LoVo (cell line): ENCODE measurements at regions not wholly inside any gene's neighbourhood (a gene's known extent, or its start where the extent isn't known, plus 50 kb on each side); places are given as distances from the start of the nearest gene placed in this dataset.

Experiments
- DNase-seq: peaks from one replicate; pipeline ENCODE4 v3.0.0-alpha.2; 2016; ENCODE audit warnings: low spot score

DNA sequence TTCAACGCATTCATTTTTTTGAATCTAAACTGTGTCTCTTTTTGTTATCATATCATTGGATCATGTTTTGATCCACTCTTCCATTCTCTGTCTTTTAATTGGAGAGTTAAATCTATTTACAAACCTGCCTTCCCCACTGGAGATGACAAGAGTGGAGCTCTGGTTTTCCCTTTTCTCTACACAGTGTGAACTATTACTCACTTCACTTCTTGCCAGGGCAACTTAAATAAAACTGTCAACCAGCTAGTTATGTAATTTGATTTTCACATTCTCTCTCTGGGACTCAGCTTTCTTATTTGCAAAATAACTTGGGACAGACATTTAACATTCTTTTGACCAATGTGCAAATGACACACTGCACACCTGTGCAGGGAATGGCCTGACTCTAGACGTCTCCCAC lies 230.8 kb upstream of the CST7 start:
- DNase-seq, result no peak

DNA sequence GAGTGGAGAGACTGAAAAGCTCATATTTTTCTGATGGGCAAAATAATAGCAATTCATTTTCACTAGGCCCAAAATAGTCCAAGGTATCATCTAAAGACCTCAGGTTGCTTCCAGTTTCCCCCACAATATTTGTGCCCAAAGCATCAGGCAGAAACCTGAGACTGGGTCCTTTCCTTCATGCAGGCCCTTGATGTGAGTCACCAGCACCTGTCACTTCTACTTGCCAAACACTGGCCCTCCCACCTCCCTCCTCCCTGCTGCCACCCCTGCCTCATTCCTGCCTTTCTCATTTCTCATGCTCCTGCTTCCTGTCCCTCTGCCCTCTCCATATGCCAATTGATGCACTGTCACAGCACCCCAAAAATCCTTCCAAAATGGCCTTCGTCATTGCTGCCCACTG lies 230.4 kb upstream of the CST7 start:
- no peak for DNase-seq

DNA sequence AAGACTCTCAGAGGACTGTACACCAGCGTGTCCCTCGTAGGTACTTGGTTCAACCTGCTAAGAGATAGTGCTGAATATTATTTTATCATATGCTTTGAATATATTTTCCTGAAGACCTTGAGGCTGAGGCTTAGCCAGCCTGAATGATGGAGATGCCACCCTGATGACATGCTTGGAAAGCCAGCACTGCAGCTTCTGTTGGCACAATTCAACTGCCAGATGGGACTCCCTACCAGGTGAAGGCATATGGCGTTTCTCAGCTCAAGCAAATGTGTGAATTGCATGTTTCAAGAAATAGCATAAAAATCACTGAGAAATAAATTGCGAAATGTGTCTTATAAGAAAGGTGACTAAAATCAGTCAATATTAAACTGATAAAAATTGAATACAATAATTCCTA lies 228.1 kb upstream of the CST7 start:
- DNase-seq, result no peak

DNA sequence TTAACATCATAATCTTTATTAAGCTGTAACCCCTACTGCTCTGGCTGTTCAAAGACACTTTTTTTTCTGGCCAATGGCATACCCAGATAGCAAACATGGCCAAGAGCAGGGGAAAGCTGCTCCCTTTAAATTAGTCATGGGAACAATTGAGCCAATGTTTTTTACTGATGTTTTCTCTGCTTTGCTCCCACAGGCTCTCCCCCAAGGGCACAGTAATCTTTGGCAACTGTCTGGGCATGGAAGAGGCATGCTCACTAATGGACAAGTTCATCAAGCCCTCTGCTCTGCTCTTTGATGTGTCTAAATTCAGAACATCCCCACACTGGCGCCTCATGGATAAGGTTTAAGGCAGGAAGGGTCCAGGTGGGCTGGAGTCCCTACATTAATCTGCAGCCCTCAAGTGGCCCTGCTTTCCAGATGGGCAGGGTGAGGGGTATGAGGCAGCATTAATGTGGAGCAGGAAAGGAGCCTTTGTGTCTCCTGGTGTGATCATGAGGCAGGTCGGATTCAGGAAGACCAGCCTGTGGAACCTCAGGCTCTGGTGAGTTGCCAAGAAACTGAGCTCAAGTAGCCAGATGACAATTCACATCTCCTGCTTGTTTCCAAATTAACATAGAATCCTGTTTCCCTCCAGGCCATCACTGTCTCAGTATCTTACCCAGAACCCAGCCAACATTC lies 227.0 kb upstream of the CST7 start:
- DNase-seq, result no peak

DNA sequence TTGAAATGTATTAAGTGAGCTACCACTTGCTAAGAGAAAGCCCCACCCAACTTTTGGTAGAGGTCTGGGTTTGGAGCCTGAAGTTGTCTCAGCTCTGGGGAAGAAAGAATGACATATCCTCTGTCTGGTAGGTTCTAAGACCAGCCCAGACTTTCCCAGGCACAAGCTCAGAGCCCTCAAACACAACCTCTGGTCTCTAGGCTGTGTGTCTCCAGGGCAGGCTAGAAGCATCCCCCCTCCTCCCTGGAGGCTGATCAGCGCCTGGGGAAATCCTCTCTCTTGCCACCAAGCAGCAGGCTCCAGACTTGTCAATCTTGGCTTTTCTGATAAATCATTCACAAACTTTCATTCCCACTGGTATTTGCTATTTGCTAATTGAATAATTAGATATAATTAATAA lies 226.5 kb upstream of the CST7 start:
- DNase-seq, result no peak

DNA sequence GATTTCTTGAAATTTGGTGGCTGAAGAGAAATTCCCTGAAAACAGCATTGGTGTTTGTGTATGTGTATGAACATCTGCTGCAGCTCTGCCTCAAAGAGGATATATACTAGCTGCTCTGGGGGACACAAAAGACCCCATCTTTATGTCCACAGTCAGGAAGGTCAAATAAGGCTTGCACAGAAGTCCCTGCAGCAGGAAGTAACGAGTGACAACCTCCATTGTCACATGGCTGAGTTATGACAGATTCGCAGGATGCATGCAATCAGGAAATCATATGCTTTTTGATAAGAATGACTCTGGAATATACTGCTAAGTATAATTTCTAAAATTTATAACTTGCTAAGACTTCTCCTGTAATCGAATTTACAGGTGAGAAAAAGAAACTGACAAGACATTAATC lies 225.9 kb upstream of the CST7 start:
- DNase-seq, result no peak

DNA sequence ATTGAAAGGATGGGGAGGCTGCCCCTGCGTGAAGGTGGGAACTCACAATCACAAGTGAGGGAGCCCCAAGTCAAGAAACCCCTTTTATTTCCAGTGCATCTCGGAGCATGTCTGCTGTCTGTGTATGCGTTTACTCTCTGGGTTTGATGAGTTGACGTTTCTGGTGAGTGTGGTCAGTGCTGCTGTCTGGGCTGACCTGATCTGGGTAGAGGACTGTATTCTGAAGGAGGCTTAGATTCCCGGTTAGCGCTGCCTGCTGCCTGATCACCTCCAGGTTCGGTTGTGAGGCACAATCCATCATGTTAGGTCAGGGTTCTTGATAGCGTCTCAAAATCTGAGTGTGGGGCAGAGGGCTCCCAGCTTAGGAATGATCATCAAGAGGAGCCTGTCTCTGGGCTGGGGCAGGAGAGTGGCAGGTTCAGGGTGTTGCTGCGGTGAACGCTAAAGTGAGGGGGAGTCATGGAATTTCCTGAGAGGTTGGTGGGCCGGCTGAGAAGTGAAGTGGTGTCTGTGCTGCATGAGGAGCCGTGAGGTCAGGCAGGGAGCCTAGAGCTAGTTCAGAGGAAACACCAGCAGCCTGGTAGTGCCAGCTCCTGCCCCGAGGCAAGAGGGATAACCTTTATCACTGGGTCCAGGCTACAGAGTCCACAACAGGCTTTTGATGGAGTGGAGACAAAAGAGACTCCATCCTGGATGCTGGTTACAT lies 225.3 kb upstream of the CST7 start:
- no peak for DNase-seq

DNA sequence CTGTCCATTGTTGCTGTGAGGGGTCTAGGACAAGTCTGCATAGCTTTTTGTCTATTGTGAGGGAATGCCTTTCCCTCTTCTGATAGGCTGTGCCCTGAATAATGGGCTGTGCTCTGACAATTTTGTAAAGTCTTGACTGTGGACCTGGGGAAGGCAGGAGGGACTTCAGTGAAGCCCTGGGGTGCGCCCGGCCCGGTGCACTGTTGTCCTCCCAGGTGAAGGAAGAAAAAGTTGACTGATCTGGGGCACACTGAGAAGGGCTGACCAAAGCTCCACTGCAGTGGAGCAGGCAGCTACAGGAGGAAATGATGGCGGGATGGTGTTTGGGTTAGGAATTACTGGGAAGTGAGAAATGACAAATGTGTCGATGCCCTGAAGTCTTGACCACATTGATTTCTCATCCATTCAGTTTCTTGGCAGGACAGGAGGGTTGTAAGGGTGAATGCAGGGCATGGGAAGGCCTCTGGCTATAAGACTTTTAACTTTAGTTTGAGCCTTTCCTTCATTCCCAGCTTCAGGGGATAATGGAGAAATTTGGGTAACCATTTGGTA lies 224.0 kb upstream of the CST7 start:
- no peak for DNase-seq

DNA sequence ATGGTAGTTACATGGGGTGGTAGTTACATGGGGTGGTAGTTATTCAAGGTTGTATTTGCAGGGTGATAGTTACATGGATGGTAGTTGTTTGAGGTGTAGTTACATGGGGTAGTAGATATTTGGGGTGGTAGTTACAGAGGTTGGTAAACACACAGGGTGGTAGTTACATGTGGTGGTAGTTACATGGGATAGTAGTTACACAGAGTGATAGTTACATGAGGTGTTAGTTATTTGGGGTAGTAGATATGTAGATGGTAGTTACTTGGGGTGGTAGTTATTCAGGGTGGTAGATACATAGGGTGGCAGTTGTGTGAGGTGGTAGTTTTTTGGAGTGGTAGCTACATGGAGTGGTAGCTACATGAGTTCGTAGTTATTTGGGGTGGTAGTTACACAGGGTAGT lies 221.3 kb upstream of the CST7 start:
- DNase-seq, result no peak

DNA sequence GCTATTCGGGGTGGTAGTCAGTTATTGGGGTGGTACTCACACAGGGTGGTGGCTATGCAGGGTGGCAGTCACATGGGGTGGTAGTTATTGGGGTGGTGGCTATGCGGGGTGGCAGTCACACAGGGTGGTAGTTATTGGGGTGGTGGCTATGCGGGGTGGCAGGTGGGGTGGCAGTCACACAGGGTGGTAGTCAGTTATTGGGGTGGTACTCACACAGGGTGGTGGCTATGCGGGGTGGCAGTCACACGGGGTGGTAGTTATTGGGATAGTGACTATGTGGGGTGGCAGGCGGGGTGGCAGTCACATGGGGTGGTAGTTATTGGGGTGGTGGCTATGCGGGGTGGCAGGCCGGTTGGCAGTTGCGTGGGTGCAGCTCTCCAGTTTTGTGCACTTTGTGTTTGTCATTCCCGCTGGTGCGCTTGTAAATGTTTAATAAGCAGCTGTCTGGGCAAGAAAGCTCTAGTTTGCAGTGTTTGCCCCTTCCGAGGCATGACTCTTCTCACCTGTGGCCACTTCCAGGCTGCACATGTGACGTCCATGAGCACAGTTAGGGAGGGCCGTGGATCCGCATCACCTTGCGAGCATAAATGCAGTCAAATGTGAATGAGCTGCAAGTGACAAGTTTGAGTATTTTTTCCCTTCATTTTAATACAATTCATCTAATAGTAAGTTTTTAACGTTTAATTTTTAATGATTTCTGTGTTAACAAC lies 219.0 kb upstream of the CST7 start:
- DNase-seq, result no peak

DNA sequence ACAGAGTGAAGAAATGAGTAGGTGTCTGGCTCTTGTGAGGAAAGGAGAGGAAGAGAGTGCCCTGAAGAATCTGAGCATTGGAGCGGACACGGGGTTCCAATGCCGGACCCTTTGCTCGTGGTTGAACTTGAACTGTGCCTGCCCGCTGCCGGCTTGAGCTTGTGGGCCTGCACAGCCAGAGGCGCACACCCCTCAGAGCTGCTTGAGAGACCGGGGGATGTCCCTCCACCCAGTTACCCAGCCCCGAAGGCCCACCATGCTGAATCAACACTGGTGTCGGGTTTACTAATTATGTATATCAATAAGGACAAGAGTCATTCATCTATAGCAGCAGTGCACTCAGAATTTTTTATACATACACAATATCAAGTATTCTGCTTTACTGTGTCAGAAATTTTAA lies 218.3 kb upstream of the CST7 start:
- DNase-seq, result no peak

DNA sequence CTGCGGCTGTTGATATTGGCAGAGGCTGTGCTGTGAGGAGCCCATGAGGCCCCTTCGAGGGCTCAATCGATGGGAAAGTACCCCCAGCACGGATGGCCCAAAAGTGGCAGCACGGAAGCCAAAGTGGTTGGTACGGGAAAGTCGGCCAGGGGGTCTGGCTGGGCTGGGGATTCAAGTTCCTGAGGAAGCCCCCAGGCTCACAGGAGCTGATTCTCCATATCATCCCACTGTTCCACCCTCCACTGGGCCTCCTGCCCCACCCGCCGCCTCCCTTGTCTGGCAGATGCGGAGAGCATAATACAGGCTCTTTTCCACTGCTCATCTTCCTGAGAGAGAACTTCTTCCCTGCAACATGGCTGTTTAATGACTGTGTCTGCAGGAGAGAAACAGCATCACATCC lies 217.8 kb upstream of the CST7 start:
- no peak for DNase-seq

DNA sequence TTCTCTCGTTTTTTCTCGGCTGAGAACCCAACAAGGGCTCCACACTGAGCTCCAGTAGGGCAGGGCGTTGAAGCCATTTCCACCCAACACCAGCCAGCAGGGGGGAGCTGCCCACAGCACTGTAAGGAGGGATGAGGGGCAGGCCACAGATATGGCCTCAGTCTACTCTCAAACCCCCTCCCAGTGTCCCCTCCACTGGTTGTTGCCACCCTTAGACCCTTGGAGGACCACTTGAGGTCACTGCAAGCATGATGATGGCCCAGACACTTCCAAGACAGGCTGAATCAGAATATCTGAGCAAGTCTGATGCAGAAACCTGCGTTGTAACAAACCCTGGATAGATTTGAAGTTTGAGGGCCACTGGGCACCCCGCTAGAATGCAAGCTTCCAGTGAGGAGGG lies 217.0 kb upstream of the CST7 start:
- DNase-seq, result no peak

DNA sequence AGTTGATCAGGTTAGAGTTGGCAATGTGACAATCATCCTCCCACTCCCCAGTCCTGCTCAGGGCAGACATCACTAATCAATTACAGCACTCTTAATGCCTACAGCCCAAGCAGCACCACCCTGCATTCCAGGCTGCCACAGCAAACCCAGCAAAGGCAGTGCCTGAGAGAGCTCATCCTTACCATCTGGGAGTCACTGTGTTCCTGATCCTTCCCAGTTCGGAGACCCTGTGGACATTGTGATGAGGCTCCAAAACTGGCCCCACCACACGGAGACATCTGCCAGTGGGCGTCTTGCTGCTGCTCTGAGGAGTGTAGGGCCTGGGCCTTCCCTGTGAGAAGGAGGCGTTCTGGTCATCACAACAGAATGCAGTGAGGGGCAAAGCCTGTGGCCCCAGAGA lies 216.5 kb upstream of the CST7 start:
- DNase-seq, result no peak

DNA sequence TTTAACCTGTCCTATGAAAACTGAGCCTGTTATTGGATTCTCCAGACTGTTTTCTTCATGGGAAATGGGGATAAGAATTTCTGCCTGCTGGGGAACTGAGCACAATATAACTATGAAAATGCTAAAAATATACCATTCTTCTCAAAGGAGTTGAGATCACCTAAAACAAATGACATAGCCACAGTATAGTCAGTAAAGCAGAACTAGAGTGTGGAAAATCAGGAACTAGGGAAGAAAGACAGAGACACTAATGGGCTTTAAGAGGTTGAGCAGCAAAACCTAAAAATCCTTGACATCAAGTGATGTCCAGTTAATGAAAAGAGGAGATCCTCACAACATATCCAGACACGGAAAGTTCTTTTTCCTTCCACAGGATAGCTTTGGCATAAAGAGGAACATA lies 215.7 kb upstream of the CST7 start:
- DNase-seq, result no peak

DNA sequence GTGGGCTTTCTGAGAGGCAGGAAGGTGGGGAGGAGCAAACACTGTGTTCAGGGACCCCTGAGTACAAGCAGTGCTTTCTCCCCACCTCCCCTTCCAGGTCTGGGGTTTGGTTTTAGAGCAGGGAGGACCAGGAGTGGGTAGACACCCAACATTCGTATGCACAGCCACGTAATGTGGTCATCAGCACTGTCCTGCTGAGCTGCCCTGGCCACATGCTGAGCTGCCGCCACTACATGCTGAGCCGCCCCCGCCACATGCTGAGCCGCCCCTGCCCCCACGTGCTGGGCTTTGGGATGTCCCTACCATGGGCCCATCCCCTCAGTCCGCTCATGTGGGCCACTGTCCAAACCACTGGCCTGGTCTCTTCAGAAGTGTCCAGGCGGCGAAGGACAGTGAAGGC lies 214.9 kb upstream of the CST7 start:
- no peak for DNase-seq

DNA sequence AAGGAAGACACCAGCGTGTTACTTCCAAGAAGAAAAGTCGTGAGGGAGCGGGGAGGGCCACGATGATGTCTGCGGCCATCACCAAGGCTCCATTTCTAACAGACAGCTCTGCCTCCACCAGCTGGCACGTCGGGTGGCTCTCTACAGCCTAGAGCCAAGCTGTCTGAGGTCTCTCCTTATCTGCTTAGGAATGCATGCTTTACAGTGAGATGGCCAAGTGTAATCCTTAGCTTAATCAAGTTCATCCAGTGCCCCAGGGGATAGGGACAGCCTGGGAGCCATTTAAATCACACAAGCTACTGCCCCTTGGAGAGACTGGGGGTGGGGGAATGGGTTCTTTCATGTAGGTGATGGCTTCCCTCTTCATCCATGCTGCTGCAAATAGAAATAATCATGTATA lies 213.8 kb upstream of the CST7 start:
- no peak for DNase-seq

DNA sequence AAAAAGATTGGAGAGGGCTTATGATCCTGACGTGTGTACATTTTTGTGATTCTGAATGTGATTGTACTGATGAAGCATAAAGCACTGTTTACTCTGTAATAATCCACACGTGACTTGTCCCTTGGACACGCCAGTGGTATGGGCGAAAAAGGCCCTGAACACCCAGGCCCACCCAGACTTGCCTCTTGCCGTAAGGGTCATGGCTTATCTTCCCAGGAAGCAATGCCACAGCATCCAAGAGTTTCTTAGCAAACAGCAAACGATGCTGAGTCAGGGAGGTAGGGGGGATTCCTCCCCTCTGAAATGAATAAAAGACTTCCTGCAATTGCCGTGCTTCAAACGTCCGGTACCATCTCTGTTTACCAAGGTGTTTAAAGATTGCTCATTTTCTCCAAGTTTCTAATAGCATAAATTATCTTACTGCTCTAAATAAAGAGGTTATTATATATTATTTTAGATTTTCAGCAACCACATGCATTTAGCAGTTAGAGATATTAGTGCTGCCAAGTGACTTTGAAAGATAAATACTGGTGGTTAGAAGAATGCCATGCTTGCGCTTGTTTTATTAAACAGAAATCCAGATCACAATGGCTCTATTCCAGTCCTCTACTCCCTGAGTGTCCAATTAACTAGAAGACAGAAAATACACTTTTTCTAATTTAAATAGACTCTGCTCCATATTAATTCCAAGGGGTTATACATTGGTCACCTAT lies 212.8 kb upstream of the CST7 start:
- no peak for DNase-seq

DNA sequence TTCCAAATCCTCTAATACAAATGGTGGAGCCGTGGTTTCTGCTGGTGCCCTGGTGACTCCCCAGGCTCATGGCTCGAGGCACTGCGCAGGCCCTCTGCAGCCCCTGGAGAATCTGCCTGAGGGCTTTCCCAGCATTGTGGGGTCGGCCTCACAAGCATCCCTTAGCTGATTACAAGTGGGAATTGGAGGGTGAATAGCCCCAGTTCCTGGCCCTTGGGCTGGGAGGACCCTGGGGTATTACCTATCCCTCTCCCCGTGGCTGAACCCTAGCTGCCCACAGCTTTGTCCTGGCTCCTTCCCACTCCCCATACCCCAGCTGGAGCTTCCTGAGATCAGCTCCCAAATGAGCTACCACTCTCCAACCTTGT lies 212.2 kb upstream of the CST7 start:
- DNase-seq, result no peak

DNA sequence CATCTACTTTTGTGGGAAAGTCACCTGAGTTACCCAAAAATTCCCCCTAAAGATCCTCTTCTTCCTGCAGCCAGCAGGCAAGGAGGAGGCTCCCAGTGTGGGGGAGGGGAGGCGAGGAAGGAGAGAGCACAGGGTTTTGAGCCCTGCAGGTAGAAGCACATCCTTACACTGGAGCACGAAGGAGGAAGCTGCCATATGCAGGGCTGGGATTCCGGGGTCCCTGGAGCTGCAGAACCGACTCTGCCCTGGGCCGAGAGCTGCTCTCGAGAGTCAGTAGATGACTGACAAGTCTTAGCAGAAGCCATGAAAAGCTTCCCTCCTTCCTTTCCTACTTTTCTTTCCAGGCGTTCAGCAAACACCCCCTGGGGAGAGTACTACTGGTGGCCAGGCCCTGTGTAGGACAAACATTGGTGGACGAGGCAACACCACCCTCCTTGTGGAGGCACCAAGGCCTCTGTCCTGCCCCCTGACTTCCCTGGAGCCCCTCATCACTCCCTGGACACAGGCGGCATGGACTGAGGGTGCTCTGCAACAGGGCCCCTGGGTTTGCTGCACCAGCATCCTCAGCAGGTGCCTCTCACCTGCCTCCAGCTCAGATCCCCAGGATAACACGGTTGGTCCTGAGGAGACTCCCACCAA lies 211.7 kb upstream of the CST7 start:
- DNase-seq, result no peak

DNA sequence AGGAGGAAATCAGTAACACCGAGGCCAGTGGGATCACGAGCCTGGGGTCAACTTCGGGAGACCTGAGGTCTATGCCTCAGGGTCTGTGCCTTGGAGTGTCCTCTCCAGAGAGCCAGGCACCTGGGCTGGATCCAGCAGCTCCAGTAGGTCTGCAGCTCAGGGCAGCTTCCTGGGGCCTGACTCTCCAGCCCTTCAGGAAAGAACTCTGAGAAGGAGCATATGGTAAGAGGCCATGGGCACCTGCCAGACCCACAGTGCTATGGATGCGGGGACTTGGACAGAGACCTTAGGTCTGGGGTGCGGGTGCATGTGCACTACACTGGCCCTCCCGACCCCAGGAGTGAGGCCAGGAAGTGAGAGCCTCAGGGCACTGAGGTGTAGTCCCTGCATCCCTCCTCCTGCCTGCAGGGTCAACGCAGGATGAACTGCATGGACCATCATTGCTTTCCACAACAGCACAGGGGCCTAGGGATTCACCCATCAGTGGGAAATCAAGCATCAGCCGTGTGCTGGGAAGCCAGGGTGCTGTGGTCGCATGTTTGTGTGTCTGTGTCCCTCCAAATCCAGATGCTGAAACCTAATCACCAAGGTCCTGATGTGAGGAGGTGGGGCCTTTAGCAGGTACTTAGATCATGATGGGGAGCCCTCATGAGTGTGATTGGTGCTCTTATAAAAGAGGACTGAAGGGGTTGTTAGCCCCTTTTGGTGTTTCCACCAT lies 210.9 kb upstream of the CST7 start:
- DNase-seq, result no peak
